ENCODE measurements at regions not wholly inside any gene's neighbourhood (a gene's known extent, or its start where the extent isn't known, plus 50 kb on each side); places are given as distances from the start of the nearest gene placed in this dataset.

DNA sequence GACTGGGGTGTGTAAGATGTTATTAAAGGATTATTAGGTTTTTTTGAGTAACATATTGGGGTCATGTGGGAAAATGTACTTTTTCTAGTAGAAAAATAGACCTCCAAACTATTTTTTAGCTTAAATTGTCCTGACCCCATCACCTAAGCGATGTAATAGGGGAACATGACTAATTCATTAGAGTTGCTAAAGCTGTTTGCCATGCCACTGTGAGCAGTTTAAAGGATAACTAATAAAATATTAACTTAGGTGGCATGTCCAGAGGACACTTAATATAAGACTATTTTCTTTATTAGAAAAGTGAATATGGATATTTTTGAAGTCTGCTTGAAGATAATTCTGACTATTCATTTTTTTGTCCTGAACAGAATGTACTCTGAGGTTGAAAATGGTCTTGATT lies 545.9 kb upstream of the BTBD3 start:
- H2BK120ac ChIP-seq (ENCODE audit: low read depth, low read length): no peak overlapping the region
- no peak overlapping the region for H3K4me2 ChIP-seq (ENCODE audit: insufficient read depth, low read length, poor library complexity, severe bottlenecking)
- H3K27ac ChIP-seq (replicated peaks; ENCODE audit: low read length): no peak overlapping the region
- no peak overlapping the region for H2BK5ac ChIP-seq (ENCODE audit: low read length)
- H2BK15ac ChIP-seq (ENCODE audit: low read length): no peak overlapping the region
- peaks cover 0 to 2% of the 10 kb centered on the region in 2 donors for H3K9me3 ChIP-seq (replicated peaks in 1 of 2; ENCODE audit: control insufficient read depth in 2 of 2, insufficient read depth in 1 of 2, low read depth in 1 of 2, low read length in 2 of 2)
- H3K4ac ChIP-seq (ENCODE audit: low read length): no peak overlapping the region
- no peak overlapping the region for H3K14ac ChIP-seq (ENCODE audit: low read length)
- H3K9ac ChIP-seq (ENCODE audit: low read depth, low read length, poor library complexity): no peak overlapping the region
- no peak overlapping the region for H4K91ac ChIP-seq (ENCODE audit: low read depth, low read length, poor library complexity)
- no peak for DNase-seq (ENCODE audit: low spot score)
- no peak overlapping the region for H4K8ac ChIP-seq (ENCODE audit: low read depth, low read length)
- no peak overlapping the region for H3K4me3 ChIP-seq (ENCODE audit: low read length in 2 of 2)
- H3K4me1 ChIP-seq (ENCODE audit: control insufficient read depth in 2 of 2, insufficient read depth in 1 of 2, low read depth in 1 of 2, low read length in 2 of 2): peaks cover 5 to 8% of the 10 kb centered on the region in 2 donors
- no peak overlapping the region for H2AFZ ChIP-seq (ENCODE audit: low read length)
- H3K23ac ChIP-seq (ENCODE audit: low read depth, low read length, poor library complexity): no peak overlapping the region
- no peaks in the 10 kb centered on the region for H3K27me3 ChIP-seq (ENCODE audit: control insufficient read depth in 3 of 3, insufficient read depth in 3 of 3, low read depth in 1 of 3, low read length in 3 of 3)
- peaks cover 0 to 2% of the 10 kb centered on the region in 2 donors for H3K36me3 ChIP-seq (replicated peaks in 1 of 2; ENCODE audit: control insufficient read depth in 2 of 2, insufficient read depth in 2 of 2, low read length in 2 of 2)
- no peak overlapping the region for H2AK5ac ChIP-seq (ENCODE audit: low read depth, low read length)
- H2BK12ac ChIP-seq (ENCODE audit: low read length): no peak overlapping the region
- no peak overlapping the region for H3K18ac ChIP-seq (ENCODE audit: low read length)
- no peaks in the 10 kb centered on the region for H3K79me1 ChIP-seq (ENCODE audit: low read depth, low read length)
- no CpG with 5 or more reads among the region's 1 CpG for WGBS, 2 donors (ENCODE audit: extremely low coverage in 2 of 2, insufficient read length in 2 of 2, insufficient replicate concordance in 1 of 2)

DNA sequence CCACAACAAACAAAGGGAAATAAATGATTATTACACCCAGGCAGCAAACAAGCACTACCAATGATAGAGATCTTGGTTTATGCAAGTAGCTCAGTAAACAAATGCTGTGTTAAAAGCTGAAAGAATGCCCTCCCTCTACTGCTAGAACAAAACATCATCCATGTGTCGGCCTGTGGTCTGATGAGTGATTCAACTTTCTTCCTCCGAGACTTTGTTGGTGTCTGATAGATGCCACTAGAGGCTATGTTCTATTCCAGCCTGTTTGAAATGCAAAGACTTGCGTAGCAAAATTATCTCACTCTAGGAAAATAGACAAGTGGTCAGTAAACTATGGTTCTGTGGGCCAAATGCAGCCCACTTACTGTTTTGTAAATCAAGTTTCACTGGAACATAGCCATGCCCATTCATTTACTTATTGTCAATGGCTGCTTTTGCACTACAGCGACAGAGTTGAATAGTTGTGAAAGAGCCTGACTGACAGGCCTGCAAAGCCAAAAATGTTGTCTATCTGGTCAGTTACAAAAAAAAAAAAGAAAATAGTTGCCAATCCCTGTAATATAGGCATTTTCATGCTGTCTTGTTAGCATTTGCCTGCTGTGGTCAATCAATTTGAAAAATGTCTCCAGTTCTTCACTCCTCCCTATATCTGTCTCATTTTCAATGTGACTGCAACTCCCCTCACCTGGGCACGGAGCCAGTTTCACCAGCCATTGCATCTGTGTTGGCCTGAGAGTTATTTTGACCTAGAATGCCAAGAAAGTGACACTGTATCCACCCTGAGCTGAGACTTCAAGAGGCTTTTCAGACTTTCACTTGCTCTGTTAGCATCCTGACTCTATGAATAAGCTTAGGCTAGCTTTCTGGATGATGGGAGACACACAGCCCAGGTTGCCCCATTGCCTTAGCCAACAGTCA lies 544.6 kb upstream of the BTBD3 start:
- no peak for DNase-seq (ENCODE audit: low spot score)
- no peak overlapping the region for H2BK120ac ChIP-seq (ENCODE audit: low read depth, low read length)
- no peak overlapping the region for H4K91ac ChIP-seq (ENCODE audit: low read depth, low read length, poor library complexity)
- no peak overlapping the region for H3K9ac ChIP-seq (ENCODE audit: low read depth, low read length, poor library complexity)
- H3K36me3 ChIP-seq (replicated peaks in 1 of 2; ENCODE audit: control insufficient read depth in 2 of 2, insufficient read depth in 2 of 2, low read length in 2 of 2): peaks cover 0 to 2% of the 10 kb centered on the region in 2 donors
- H3K18ac ChIP-seq (ENCODE audit: low read length): no peak overlapping the region
- H2AK5ac ChIP-seq (ENCODE audit: low read depth, low read length): no peak overlapping the region
- peaks cover 0 to 2% of the 10 kb centered on the region in 2 donors for H3K9me3 ChIP-seq (replicated peaks in 1 of 2; ENCODE audit: control insufficient read depth in 2 of 2, insufficient read depth in 1 of 2, low read depth in 1 of 2, low read length in 2 of 2)
- no peak overlapping the region for H3K4ac ChIP-seq (ENCODE audit: low read length)
- WGBS, 2 donors (ENCODE audit: extremely low coverage in 2 of 2, insufficient read length in 2 of 2, insufficient replicate concordance in 1 of 2): no CpG with 5 or more reads among the region's 5 CpGs
- H3K23ac ChIP-seq (ENCODE audit: low read depth, low read length, poor library complexity): no peak overlapping the region
- no peak overlapping the region for H2BK15ac ChIP-seq (ENCODE audit: low read length)
- H3K14ac ChIP-seq (ENCODE audit: low read length): no peak overlapping the region
- no peak overlapping the region for H2BK12ac ChIP-seq (ENCODE audit: low read length)
- H3K27me3 ChIP-seq (ENCODE audit: control insufficient read depth in 3 of 3, insufficient read depth in 3 of 3, low read depth in 1 of 3, low read length in 3 of 3): no peaks in the 10 kb centered on the region
- no peak overlapping the region for H3K4me3 ChIP-seq (ENCODE audit: low read length in 2 of 2)
- H3K27ac ChIP-seq (replicated peaks; ENCODE audit: low read length): no peak overlapping the region
- no peaks in the 10 kb centered on the region for H3K79me1 ChIP-seq (ENCODE audit: low read depth, low read length)
- H4K8ac ChIP-seq (ENCODE audit: low read depth, low read length): no peak overlapping the region
- H2AFZ ChIP-seq (ENCODE audit: low read length): peak overlapping the region; percentile 36
- peaks cover 5 to 8% of the 10 kb centered on the region in 2 donors for H3K4me1 ChIP-seq (ENCODE audit: control insufficient read depth in 2 of 2, insufficient read depth in 1 of 2, low read depth in 1 of 2, low read length in 2 of 2)
- H2BK5ac ChIP-seq (ENCODE audit: low read length): no peak overlapping the region
- no peak overlapping the region for H3K4me2 ChIP-seq (ENCODE audit: insufficient read depth, low read length, poor library complexity, severe bottlenecking)

DNA sequence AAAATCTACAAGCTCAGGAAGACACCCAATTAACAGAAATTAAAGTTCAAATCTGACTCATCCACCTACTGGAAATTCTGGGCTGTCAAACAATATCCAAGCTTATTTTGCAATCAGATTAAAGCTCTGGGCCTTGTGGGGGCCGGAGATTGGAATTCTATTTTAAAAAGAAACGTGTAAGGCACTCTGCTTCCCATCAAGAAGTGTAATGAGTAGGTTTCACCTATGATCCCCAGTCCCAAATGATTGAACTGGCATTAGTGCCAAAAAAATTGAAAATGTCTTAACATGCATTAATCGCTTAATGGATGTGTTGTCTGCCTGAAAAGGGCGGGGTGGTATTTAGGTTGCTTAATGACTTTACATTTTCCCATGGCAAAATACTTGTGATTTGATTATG lies 542.4 kb upstream of the BTBD3 start:
- H4K91ac ChIP-seq (ENCODE audit: low read depth, low read length, poor library complexity): no peak overlapping the region
- no peaks in the 10 kb centered on the region for H3K79me1 ChIP-seq (ENCODE audit: low read depth, low read length)
- no peak overlapping the region for H4K8ac ChIP-seq (ENCODE audit: low read depth, low read length)
- H3K18ac ChIP-seq (ENCODE audit: low read length): no peak overlapping the region
- no peak overlapping the region for H2AK5ac ChIP-seq (ENCODE audit: low read depth, low read length)
- no CpG with 5 or more reads among the region's 4 CpGs for WGBS, 2 donors (ENCODE audit: extremely low coverage in 2 of 2, insufficient read length in 2 of 2, insufficient replicate concordance in 1 of 2)
- no peak overlapping the region for H3K27ac ChIP-seq (replicated peaks; ENCODE audit: low read length)
- H3K4me2 ChIP-seq (ENCODE audit: insufficient read depth, low read length, poor library complexity, severe bottlenecking): no peak overlapping the region
- H3K27me3 ChIP-seq (ENCODE audit: control insufficient read depth in 3 of 3, insufficient read depth in 3 of 3, low read depth in 1 of 3, low read length in 3 of 3): no peaks in the 10 kb centered on the region
- no peak for DNase-seq (ENCODE audit: low spot score)
- no peaks in the 10 kb centered on the region for H3K36me3 ChIP-seq (replicated peaks in 1 of 2; ENCODE audit: control insufficient read depth in 2 of 2, insufficient read depth in 2 of 2, low read length in 2 of 2)
- no peaks in the 10 kb centered on the region for H3K9me3 ChIP-seq (replicated peaks in 1 of 2; ENCODE audit: control insufficient read depth in 2 of 2, insufficient read depth in 1 of 2, low read depth in 1 of 2, low read length in 2 of 2)
- H3K9ac ChIP-seq (ENCODE audit: low read depth, low read length, poor library complexity): no peak overlapping the region
- no peak overlapping the region for H3K14ac ChIP-seq (ENCODE audit: low read length)
- no peak overlapping the region for H3K23ac ChIP-seq (ENCODE audit: low read depth, low read length, poor library complexity)
- no peak overlapping the region for H2BK120ac ChIP-seq (ENCODE audit: low read depth, low read length)
- no peak overlapping the region for H3K4me3 ChIP-seq (ENCODE audit: low read length in 2 of 2)
- H3K4me1 ChIP-seq (ENCODE audit: control insufficient read depth in 2 of 2, insufficient read depth in 1 of 2, low read depth in 1 of 2, low read length in 2 of 2): peaks cover 7 to 17% of the 10 kb centered on the region in 2 donors
- H2BK15ac ChIP-seq (ENCODE audit: low read length): no peak overlapping the region
- H2AFZ ChIP-seq (ENCODE audit: low read length): no peak overlapping the region
- no peak overlapping the region for H3K4ac ChIP-seq (ENCODE audit: low read length)
- no peak overlapping the region for H2BK12ac ChIP-seq (ENCODE audit: low read length)
- H2BK5ac ChIP-seq (ENCODE audit: low read length): no peak overlapping the region

DNA sequence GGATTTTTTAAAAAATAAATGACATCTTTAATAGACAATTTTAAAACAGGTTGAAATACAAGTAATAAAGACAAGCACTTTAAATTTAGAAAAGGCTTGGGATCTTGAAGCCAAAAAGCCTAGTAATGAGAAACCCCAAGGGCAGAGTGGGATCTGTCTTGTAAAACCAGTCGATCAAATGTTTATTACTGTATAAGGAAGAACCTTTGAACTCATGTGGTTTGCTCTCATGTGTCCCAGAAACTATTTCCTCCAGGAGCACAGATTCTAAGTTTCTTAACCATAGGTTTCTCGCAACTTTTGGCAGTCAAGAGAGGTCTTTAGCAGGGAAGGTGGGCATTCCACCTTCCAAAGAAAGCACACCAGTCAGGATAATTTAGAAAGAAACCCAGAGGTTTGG lies 541.7 kb upstream of the BTBD3 start:
- Histone ChIP-seq H3K9me3 (replicated peaks in 1 of 2; ENCODE audit: control insufficient read depth in 2 of 2, insufficient read depth in 1 of 2, low read depth in 1 of 2, low read length in 2 of 2) (no peaks in the 10 kb centered on the region), H3K27ac (replicated peaks; ENCODE audit: low read length) (no peak overlapping the region)

More for the DNA sequence above, 541.7 kb upstream of the BTBD3 start:
- Histone ChIP-seq H3K23ac (ENCODE audit: low read depth, low read length, poor library complexity) (no peak overlapping the region), H4K91ac (ENCODE audit: low read depth, low read length, poor library complexity) (no peak overlapping the region), H3K79me1 (ENCODE audit: low read depth, low read length) (no peaks in the 10 kb centered on the region), H3K9ac (ENCODE audit: low read depth, low read length, poor library complexity) (no peak overlapping the region), H3K4me3 (ENCODE audit: low read length in 2 of 2) (no peak overlapping the region), H3K36me3 (replicated peaks in 1 of 2; ENCODE audit: control insufficient read depth in 2 of 2, insufficient read depth in 2 of 2, low read length in 2 of 2) (no peaks in the 10 kb centered on the region), H3K14ac (ENCODE audit: low read length) (no peak overlapping the region), H3K4me1 (ENCODE audit: control insufficient read depth in 2 of 2, insufficient read depth in 1 of 2, low read depth in 1 of 2, low read length in 2 of 2) (peaks cover 7 to 17% of the 10 kb centered on the region in 2 donors), H2BK15ac (ENCODE audit: low read length) (no peak overlapping the region), H3K4me2 (ENCODE audit: insufficient read depth, low read length, poor library complexity, severe bottlenecking) (no peak overlapping the region), H2BK120ac (ENCODE audit: low read depth, low read length) (no peak overlapping the region), H3K18ac (ENCODE audit: low read length) (no peak overlapping the region), H3K27me3 (ENCODE audit: control insufficient read depth in 3 of 3, insufficient read depth in 3 of 3, low read depth in 1 of 3, low read length in 3 of 3) (no peaks in the 10 kb centered on the region), H2BK12ac (ENCODE audit: low read length) (no peak overlapping the region), H2AFZ (ENCODE audit: low read length) (no peak overlapping the region), H3K4ac (ENCODE audit: low read length) (no peak overlapping the region), H2AK5ac (ENCODE audit: low read depth, low read length) (no peak overlapping the region), H2BK5ac (ENCODE audit: low read length) (no peak overlapping the region), H4K8ac (ENCODE audit: low read depth, low read length) (no peak overlapping the region)
- no peak for DNase-seq (ENCODE audit: low spot score)
- no CpG with 5 or more reads among the region's 2 CpGs for WGBS, 2 donors (ENCODE audit: extremely low coverage in 2 of 2, insufficient read length in 2 of 2, insufficient replicate concordance in 1 of 2)

All from neuronal stem cell (in vitro differentiated cells).